ENCODE measurements at regions not wholly inside any gene's neighbourhood (a gene's known extent, or its start where the extent isn't known, plus 50 kb on each side); places are given as distances from the start of the nearest gene placed in this dataset.

DNA sequence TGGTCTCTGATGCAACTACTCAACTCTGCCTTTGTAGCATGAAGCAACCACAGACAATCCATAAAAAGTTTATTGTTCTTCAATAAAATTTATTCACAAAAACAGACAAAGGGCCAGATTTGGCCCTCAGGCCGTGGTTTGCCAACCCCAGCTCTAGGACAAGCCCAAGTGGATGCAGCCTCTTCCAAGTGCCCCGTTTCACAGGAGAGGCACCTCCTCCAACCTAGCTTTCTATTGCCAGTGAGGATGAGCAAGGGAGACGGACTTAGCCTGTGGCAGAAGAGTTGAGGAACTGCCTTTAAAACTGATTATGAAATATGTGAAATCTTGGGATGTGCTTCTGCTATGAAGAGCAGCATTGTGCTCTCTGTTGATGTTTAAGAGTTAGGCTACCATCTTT is 105.4 kb downstream of the PSMG1 start:
- Histone ChIP-seq H4K20me1 (ENCODE audit: insufficient read depth, low read length) (no peaks in the 10 kb centered on the region), H3K36me3 (ENCODE audit: insufficient read depth, low read length) (no peaks in the 10 kb centered on the region), H3K4me1 (ENCODE audit: insufficient read depth, low read length) (no peaks in the 10 kb centered on the region), H3K9me3 (ENCODE audit: low read depth, low read length) (peaks cover 1% of the 10 kb centered on the region), H3K4me2 (ENCODE audit: insufficient read depth, low read length) (no peak overlapping the region), H2AFZ (ENCODE audit: low read length) (no peak overlapping the region), H3K79me2 (ENCODE audit: insufficient read depth, low read length) (no peaks in the 10 kb centered on the region), H3K27me3 (ENCODE audit: insufficient read depth, low read length) (peaks cover 27% of the 10 kb centered on the region), H3K27ac (ENCODE audit: low read depth, low read length) (no peak overlapping the region), H3K4me3 (ENCODE audit: insufficient read depth, low read length) (no peak overlapping the region)
- no peak for TF ChIP-seq CTCF (IDR thresholded peaks at IDR 0.05; ENCODE audit: extremely low read depth, low read depth, low read length)
- DNase-seq (ENCODE audit: insufficient read length, low spot score, missing footprints): no peak

DNA sequence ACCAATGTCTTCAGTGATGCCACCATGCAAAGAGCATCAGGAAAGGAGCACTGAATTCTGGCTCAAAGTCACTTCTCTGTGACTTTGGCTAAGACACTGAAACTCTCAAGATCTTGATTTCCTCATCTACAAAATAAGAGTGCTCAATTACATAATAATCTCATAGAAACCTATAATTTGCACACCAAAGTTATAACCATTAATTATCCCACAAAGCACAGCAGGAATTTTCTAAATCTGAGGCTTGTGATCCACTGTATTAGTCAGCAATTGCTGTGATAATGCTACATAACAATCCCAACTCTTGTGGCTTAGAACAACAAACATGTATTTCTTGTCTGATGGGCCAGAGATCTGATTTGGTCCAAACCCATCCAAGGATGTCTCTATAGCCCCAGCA is 108.7 kb downstream of the PSMG1 start:
- no peak for TF ChIP-seq CTCF (IDR thresholded peaks at IDR 0.05; ENCODE audit: extremely low read depth, low read depth, low read length)
- Histone ChIP-seq H3K4me2 (ENCODE audit: insufficient read depth, low read length) (no peak overlapping the region), H3K36me3 (ENCODE audit: insufficient read depth, low read length) (no peaks in the 10 kb centered on the region)

GRCh38 chr21:39073717-39074116 is 109.5 kb downstream of the PSMG1 start:
- Histone ChIP-seq H4K20me1 (ENCODE audit: insufficient read depth, low read length) (no peaks in the 10 kb centered on the region), H3K4me2 (ENCODE audit: insufficient read depth, low read length) (no peak overlapping the region), H3K36me3 (ENCODE audit: insufficient read depth, low read length) (no peaks in the 10 kb centered on the region), H3K27ac (ENCODE audit: low read depth, low read length) (no peak overlapping the region), H3K4me3 (ENCODE audit: insufficient read depth, low read length) (no peak overlapping the region), H3K27me3 (ENCODE audit: insufficient read depth, low read length) (peaks cover 7% of the 10 kb centered on the region), H2AFZ (ENCODE audit: low read length) (no peak overlapping the region), H3K79me2 (ENCODE audit: insufficient read depth, low read length) (no peaks in the 10 kb centered on the region), H3K4me1 (ENCODE audit: insufficient read depth, low read length) (peaks cover 5% of the 10 kb centered on the region), H3K9me3 (ENCODE audit: low read depth, low read length) (peaks cover 1% of the 10 kb centered on the region)
- DNase-seq (ENCODE audit: insufficient read length, low spot score, missing footprints): no peak
- TF ChIP-seq CTCF (IDR thresholded peaks at IDR 0.05; ENCODE audit: extremely low read depth, low read depth, low read length): no peak

More for the DNA sequence above, 108.7 kb downstream of the PSMG1 start:
- Histone ChIP-seq H3K27ac (ENCODE audit: low read depth, low read length) (no peak overlapping the region), H4K20me1 (ENCODE audit: insufficient read depth, low read length) (no peaks in the 10 kb centered on the region), H3K27me3 (ENCODE audit: insufficient read depth, low read length) (peaks cover 7% of the 10 kb centered on the region), H3K9me3 (ENCODE audit: low read depth, low read length) (peaks cover 1% of the 10 kb centered on the region), H3K4me1 (ENCODE audit: insufficient read depth, low read length) (peaks cover 5% of the 10 kb centered on the region), H3K4me3 (ENCODE audit: insufficient read depth, low read length) (no peak overlapping the region), H2AFZ (ENCODE audit: low read length) (no peak overlapping the region), H3K79me2 (ENCODE audit: insufficient read depth, low read length) (no peaks in the 10 kb centered on the region)
- no peak for DNase-seq (ENCODE audit: insufficient read length, low spot score, missing footprints)

DNA sequence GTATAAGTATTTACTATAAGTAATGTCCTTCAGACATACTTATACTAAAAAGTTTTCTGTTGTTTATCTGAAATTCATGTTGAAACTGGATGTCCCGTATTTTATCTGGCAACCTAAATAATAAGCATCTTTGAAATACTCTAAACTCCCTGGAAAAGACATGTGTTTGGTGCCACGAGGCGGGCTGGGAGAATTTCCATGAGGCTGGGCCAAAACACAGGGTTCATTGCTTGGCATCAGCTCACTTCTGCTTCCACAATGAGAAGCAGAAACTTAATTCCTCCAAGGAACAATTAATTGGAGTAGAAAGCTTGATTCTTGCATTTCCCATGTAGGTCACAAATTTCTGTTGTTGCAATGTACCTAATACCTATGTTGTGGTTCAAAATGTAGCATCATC is 110.2 kb downstream of the PSMG1 start:
- Histone ChIP-seq H3K4me3 (ENCODE audit: insufficient read depth, low read length) (no peak overlapping the region), H3K27ac (ENCODE audit: low read depth, low read length) (no peak overlapping the region), H3K4me2 (ENCODE audit: insufficient read depth, low read length) (no peak overlapping the region), H3K27me3 (ENCODE audit: insufficient read depth, low read length) (peaks cover 7% of the 10 kb centered on the region), H4K20me1 (ENCODE audit: insufficient read depth, low read length) (no peaks in the 10 kb centered on the region), H3K36me3 (ENCODE audit: insufficient read depth, low read length) (no peaks in the 10 kb centered on the region), H3K4me1 (ENCODE audit: insufficient read depth, low read length) (peaks cover 5% of the 10 kb centered on the region), H3K79me2 (ENCODE audit: insufficient read depth, low read length) (no peaks in the 10 kb centered on the region), H2AFZ (ENCODE audit: low read length) (no peak overlapping the region), H3K9me3 (ENCODE audit: low read depth, low read length) (peaks cover 1% of the 10 kb centered on the region)
- no peak for TF ChIP-seq CTCF (IDR thresholded peaks at IDR 0.05; ENCODE audit: extremely low read depth, low read depth, low read length)
- no peak for DNase-seq (ENCODE audit: insufficient read length, low spot score, missing footprints)
